CD4-positive, alpha-beta T cell (primary cell): ENCODE measurements at regions not wholly inside any gene's neighbourhood (a gene's known extent, or its start where the extent isn't known, plus 50 kb on each side); places are given as distances from the start of the nearest gene placed in this dataset.

Experiments used
- ATAC-seq: fragments of 200-7000 bp; cut with Tn5 transposase; one replicate; pipeline ENCODE4 v1.10.0; 2022; ENCODE audit warnings: mild to moderate bottlenecking; ENCODE audit not compliant: poor library complexity
- CTCF ChIA-PET: fragments of 350-600 bp; sonication (Branson Sonifier 250); formaldehyde crosslinking; loops from one replicate; lab custom pipeline; 2021; ENCODE audit warnings: antibody characterized with exemption, inconsistent platforms; lab: Charles Lee
- POLR2A ChIA-PET: fragments of 350-600 bp; sonication (Branson Sonifier 250); formaldehyde crosslinking; loops from one replicate; lab custom pipeline; 2021; ENCODE audit warnings: antibody characterized with exemption, inconsistent platforms; lab: Charles Lee
- DNase-seq, 14 experiments: peaks; one replicate each; pipeline ENCODE4 v3.0.0-alpha.2; 2013 to 2020; ENCODE audit warnings: mixed read lengths in 2 of 14
- H3K27ac ChIP-seq, 2 donors: one replicate each; pipeline versions ENCODE4 v1.5.1 to v1.7.0; 2013; ENCODE audit warnings: low read length in 2 of 2, low read depth in 1 of 2, mild to moderate bottlenecking in 1 of 2
- H3K27me3 ChIP-seq, 2 experiments: 1 replicate in 1 of 2; 2 replicates in 1 of 2; pipeline versions ENCODE4 v1.6.1 to v1.7.0; 2013; ENCODE audit warnings: low read length in 2 of 2, control low read depth in 1 of 2, mild to moderate bottlenecking in 1 of 2, moderate library complexity in 1 of 2; ENCODE audit not compliant: insufficient read depth in 2 of 2, control insufficient read depth in 1 of 2
- H3K36me3 ChIP-seq: one replicate; pipeline ENCODE4 v1.6.1; 2013; ENCODE audit warnings: low read length, control low read depth; ENCODE audit not compliant: insufficient read depth
- H3K4me1 ChIP-seq: one replicate; pipeline ENCODE4 v1.6.1; 2013; ENCODE audit warnings: low read length, control low read depth; ENCODE audit not compliant: insufficient read depth
- H3K4me3 ChIP-seq: one replicate; pipeline ENCODE4 v1.5.1; 2013; ENCODE audit warnings: mild to moderate bottlenecking, low read length, moderate library complexity
- H3K9me3 ChIP-seq, 2 experiments: 1 replicate in 1 of 2; 2 replicates in 1 of 2; pipeline versions ENCODE4 v1.6.1 to v1.7.0; 2013; ENCODE audit warnings: low read length in 2 of 2, mild to moderate bottlenecking in 2 of 2, control low read depth in 1 of 2, moderate library complexity in 1 of 2; ENCODE audit not compliant: control insufficient read depth in 1 of 2, insufficient read depth in 1 of 2
- H3K27ac Mint-ChIP-seq: one replicate; pipeline ENCODE4 v1.8.0; 2020; ENCODE audit warnings: mixed read lengths
- H3K27me3 Mint-ChIP-seq: one replicate; pipeline ENCODE4 v1.8.0; 2021; ENCODE audit warnings: mixed read lengths
- H3K36me3 Mint-ChIP-seq: one replicate; pipeline ENCODE4 v1.8.0; 2021; ENCODE audit warnings: low read depth, mixed read lengths
- H3K4me1 Mint-ChIP-seq: one replicate; pipeline ENCODE4 v1.8.0; 2021; ENCODE audit warnings: low read depth, mixed read lengths
- H3K4me3 Mint-ChIP-seq: one replicate; pipeline ENCODE4 v1.8.0; 2020; ENCODE audit warnings: mild to moderate bottlenecking, mixed read lengths
- H3K9me3 Mint-ChIP-seq: one replicate; pipeline ENCODE4 v1.8.0; 2020; ENCODE audit warnings: mixed read lengths
- CTCF ChIP-seq: fragments of 200-600 bp; IDR thresholded peaks from one replicate; pipeline ENCODE4 v1.8.0; 2022; ENCODE audit warnings: antibody characterized with exemption, mild to moderate bottlenecking
- intact Hi-C, 2 experiments: fragments of 100-400 bp; cut with DNase I in 1 of 2; cut with micrococcal nuclease in 1 of 2; formaldehyde crosslinking; loops; one replicate each; pipeline versions ENCODE4 v1.15.1 to v1.9.0; 2023 to 2025; cut with DNase I, micrococcal nuclease

GRCh38 chr6:104541411-104541810, 318.3 kb downstream of the HACE1 start:
- Mint-ChIP-seq H3K4me3 (no peak overlapping the region), H3K27ac (no peak overlapping the region), H3K27me3 (peaks cover 15% of the 10 kb centered on the region), H3K4me1 (no peaks in the 10 kb centered on the region), H3K36me3 (no peaks in the 10 kb centered on the region), H3K9me3 (no peaks in the 10 kb centered on the region)
- Histone ChIP-seq H3K4me3 (no peak overlapping the region), H3K27me3 (no peaks in the 10 kb centered on the region), H3K9me3 (no peaks in the 10 kb centered on the region), H3K4me1 (no peaks in the 10 kb centered on the region), H3K36me3 (no peaks in the 10 kb centered on the region), H3K27ac (no peak overlapping the region)
- intact Hi-C loops: no loop called here
- CTCF ChIA-PET: no interaction called here
- ATAC-seq: no peak
- POLR2A ChIA-PET: no interaction called here
- DNase-seq: no peak
- no peak for TF ChIP-seq CTCF

GRCh38 chr6:104540743-104541142, 319.0 kb downstream of the HACE1 start:
- POLR2A ChIA-PET: no interaction called here
- Histone ChIP-seq H3K27ac (no peak overlapping the region), H3K4me1 (no peaks in the 10 kb centered on the region), H3K36me3 (no peaks in the 10 kb centered on the region), H3K27me3 (no peaks in the 10 kb centered on the region), H3K4me3 (no peak overlapping the region), H3K9me3 (no peaks in the 10 kb centered on the region)
- no peaks in the 10 kb centered on the region for H3K9me3 Mint-ChIP-seq
- no peak for ATAC-seq
- no peak for DNase-seq
- intact Hi-C loops: no loop called here
- H3K36me3 Mint-ChIP-seq: no peaks in the 10 kb centered on the region
- peaks cover 14% of the 10 kb centered on the region for H3K27me3 Mint-ChIP-seq
- H3K27ac Mint-ChIP-seq: no peak overlapping the region
- no peak overlapping the region for H3K4me3 Mint-ChIP-seq
- TF ChIP-seq CTCF: no peak
- CTCF ChIA-PET: no interaction called here
- no peaks in the 10 kb centered on the region for H3K4me1 Mint-ChIP-seq

GRCh38 chr6:104539173-104539572, 320.5 kb downstream of the HACE1 start:
- H3K36me3 Mint-ChIP-seq: no peaks in the 10 kb centered on the region
- Histone ChIP-seq H3K4me1 (no peaks in the 10 kb centered on the region), H3K4me3 (no peak overlapping the region), H3K9me3 (no peaks in the 10 kb centered on the region), H3K27me3 (no peaks in the 10 kb centered on the region), H3K36me3 (no peaks in the 10 kb centered on the region), H3K27ac (no peak overlapping the region)
- no peak for TF ChIP-seq CTCF
- no peak overlapping the region for H3K4me3 Mint-ChIP-seq
- H3K4me1 Mint-ChIP-seq: no peaks in the 10 kb centered on the region
- CTCF ChIA-PET: interaction anchor here (1.2 kb wide), 1 partner anchor 13 kb away, joined by 5 read pairs; no protein-coding TSS in a partner anchor
- H3K9me3 Mint-ChIP-seq: no peaks in the 10 kb centered on the region
- POLR2A ChIA-PET: interaction anchor here (0.9 kb wide), 1 partner anchor 13 kb away, joined by 3 read pairs; no protein-coding TSS in a partner anchor
- H3K27me3 Mint-ChIP-seq: peaks cover 7% of the 10 kb centered on the region
- H3K27ac Mint-ChIP-seq: no peak overlapping the region
- intact Hi-C loops: no loop called here
- ATAC-seq (no peak), DNase-seq (no peak)
